H1 (cell line): ENCODE measurements at regions not wholly inside any gene's neighbourhood (a gene's known extent, or its start where the extent isn't known, plus 50 kb on each side); places are given as distances from the start of the nearest gene placed in this dataset.

ENCODE experiments used
- CHD2 ChIP-seq: IDR thresholded peaks from 2 replicates; pipeline ENCODE4 v1.6.1; 2012; ENCODE audit warnings: low read length, improper control_type of control experiment
- CTCF ChIP-seq, 3 experiments: IDR thresholded peaks; 1 replicate in 2 of 3; 2 replicates in 1 of 3; pipeline versions ENCODE4 v1.5.1 to v1.6.1; 2011; ENCODE audit warnings: low read length in 3 of 3, mild to moderate bottlenecking in 3 of 3, inconsistent platforms in 2 of 3, low read depth in 1 of 3, moderate library complexity in 1 of 3; ENCODE audit not compliant: insufficient read depth in 1 of 3; ENCODE audit errors: control extremely low read depth in 1 of 3
- EZH2 ChIP-seq: fragments of 200-600 bp; sonication (generic); IDR thresholded peaks from 2 replicates; pipeline ENCODE4 v1.7.1; 2012; ENCODE audit warnings: low read depth, mild to moderate bottlenecking, moderate library complexity, low read length, inconsistent platforms; ENCODE audit not compliant: severe bottlenecking
- HDAC2 ChIP-seq, 2 experiments: fragments of 300-600 bp in 1 of 2; sonication (generic) in 1 of 2; IDR thresholded peaks; 2 replicates each; pipeline ENCODE4 v1.6.1; 2011 to 2012; ENCODE audit warnings: low read depth in 2 of 2, low read length in 2 of 2, mild to moderate bottlenecking in 2 of 2, moderate library complexity in 2 of 2, borderline replicate concordance in 1 of 2, inconsistent platforms in 1 of 2
- JUN ChIP-seq: IDR thresholded peaks from 2 replicates; pipeline ENCODE4 v1.6.1; 2011; ENCODE audit warnings: low read depth, mild to moderate bottlenecking, improper control_type of control experiment, low read length
- NRF1 ChIP-seq: IDR thresholded peaks from 2 replicates; pipeline ENCODE4 v1.6.1; 2011; ENCODE audit warnings: mild to moderate bottlenecking, low read depth, low read length, improper control_type of control experiment
- POLR2A ChIP-seq, 2 experiments: IDR thresholded peaks; 1 replicate in 1 of 2; 2 replicates in 1 of 2; pipeline ENCODE4 v1.6.1; 2011; ENCODE audit warnings: low read depth in 2 of 2, low read length in 2 of 2, mild to moderate bottlenecking in 2 of 2; ENCODE audit errors: control extremely low read depth in 1 of 2
- POLR2AphosphoS5 ChIP-seq: IDR thresholded peaks from 2 replicates; pipeline ENCODE4 v1.6.1; 2011; ENCODE audit warnings: low read depth, low read length
- RNF2 ChIP-seq: fragments of 200-900, 300-1000 bp; sonication (generic); IDR thresholded peaks from 2 replicates; pipeline ENCODE4 v1.7.1; 2016; ENCODE audit warnings: borderline replicate concordance, low read depth, mild to moderate bottlenecking, antibody characterized with exemption, low read length; ENCODE audit not compliant: poor library complexity, severe bottlenecking; ENCODE audit errors: missing control alignments
- SAP30 ChIP-seq: fragments of 300-600 bp; sonication (generic); IDR thresholded peaks from 2 replicates; pipeline ENCODE4 v1.7.1; 2012; ENCODE audit warnings: low read length, moderate library complexity, mild to moderate bottlenecking, inconsistent platforms; ENCODE audit not compliant: insufficient read depth, insufficient replicate concordance

- TF ChIP-seq POLR2AphosphoS5 (no peak), RNF2 (no peak), HDAC2 (IDR thresholded peaks at IDR 0.05; ENCODE audit: borderline replicate concordance in 1 of 2, low read depth in 2 of 2, low read length in 2 of 2) (no peak), EZH2 (no peak), NRF1 (no peak), CTCF (IDR thresholded peaks at IDR 0.05; ENCODE audit: control extremely low read depth in 1 of 3, insufficient read depth in 1 of 3, low read depth in 1 of 3, low read length in 3 of 3) (no peak), JUN (no peak), POLR2A (IDR thresholded peaks at IDR 0.05; ENCODE audit: control extremely low read depth in 1 of 2, low read depth in 2 of 2, low read length in 2 of 2) (no peak), SAP30 (no peak), CHD2 (no peak)
These were observed 812.8 kb upstream of the SLC35B3 start for GRCh38 chr6:9248133-9248532.
